Calu3 (cell line): ENCODE measurements at regions not wholly inside any gene's neighbourhood (a gene's known extent, or its start where the extent isn't known, plus 50 kb on each side); places are given as distances from the start of the nearest gene placed in this dataset.

Source experiments
- BruUV-seq: library from RNA; stranded (reverse); fragments of 400-500 nt; replicated peaks from 2 replicates; lab custom pipeline; 2021; lab: Mats Ljungman, UMichigan
- CTCF ChIA-PET: fragments of 300-600 bp; sonication (Branson Sonifier 250); formaldehyde crosslinking; loops from one replicate; lab custom pipeline; 2022; ENCODE audit warnings: antibody characterized with exemption; lab: Charles Lee
- DNase-seq: peaks from one replicate; pipeline ENCODE4 v3.0.0; 2022
- H3K27ac Mint-ChIP-seq: one replicate; pipeline ENCODE4 v1.8.0; 2022; ENCODE audit warnings: mixed read lengths; ENCODE audit not compliant: unreplicated experiment
- H3K27me3 Mint-ChIP-seq: one replicate; pipeline ENCODE4 v1.8.0; 2022; ENCODE audit warnings: mixed read lengths; ENCODE audit not compliant: unreplicated experiment
- H3K36me3 Mint-ChIP-seq: one replicate; pipeline ENCODE4 v1.8.0; 2022; ENCODE audit warnings: mild to moderate bottlenecking, moderate library complexity, mixed read lengths; ENCODE audit not compliant: insufficient read depth, unreplicated experiment
- H3K4me1 Mint-ChIP-seq: one replicate; pipeline ENCODE4 v1.8.0; 2022; ENCODE audit warnings: mild to moderate bottlenecking, low read depth, mixed read lengths; ENCODE audit not compliant: unreplicated experiment
- H3K4me3 Mint-ChIP-seq: one replicate; pipeline ENCODE4 v1.8.0; 2022; ENCODE audit warnings: mild to moderate bottlenecking, low read depth, moderate library complexity, mixed read lengths; ENCODE audit not compliant: unreplicated experiment
- H3K9me3 Mint-ChIP-seq: one replicate; pipeline ENCODE4 v1.8.0; 2022; ENCODE audit warnings: low read depth, mixed read lengths; ENCODE audit not compliant: unreplicated experiment
- CTCF ChIP-seq: fragments of 200-600 bp; IDR thresholded peaks from one replicate; pipeline ENCODE4 v1.8.0; 2022; ENCODE audit warnings: antibody characterized with exemption; ENCODE audit not compliant: unreplicated experiment
- intact Hi-C: fragments of 100-400 bp; cut with micrococcal nuclease; formaldehyde crosslinking; loops from one replicate; pipeline ENCODE4 v1.10.0; 2022; ENCODE audit not compliant: unreplicated experiment

DNA sequence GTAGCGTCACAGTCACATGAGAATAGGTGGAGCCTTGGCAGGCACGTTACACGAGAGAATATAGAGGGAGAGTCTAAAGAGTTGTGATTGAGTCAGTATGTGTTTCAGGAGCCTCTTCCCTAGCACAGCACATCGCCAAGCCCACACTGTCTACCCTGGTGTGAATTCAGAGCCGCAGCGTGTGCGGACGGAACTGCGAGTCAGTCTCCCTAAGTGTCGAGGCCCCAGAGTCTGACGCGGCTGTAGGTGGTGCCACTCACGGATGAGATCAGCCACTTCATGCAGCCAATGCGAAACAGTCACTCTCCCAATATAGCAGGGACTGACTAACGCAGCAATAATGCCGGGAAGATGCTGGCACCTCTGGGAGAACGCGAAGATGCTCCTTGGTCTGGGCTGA lies 587.3 kb upstream of the ID2 start:
- Mint-ChIP-seq H3K27ac (no peak overlapping the region), H3K27me3 (no peaks in the 10 kb centered on the region), H3K4me3 (no peak overlapping the region), H3K4me1 (peaks cover 9% of the 10 kb centered on the region), H3K36me3 (no peaks in the 10 kb centered on the region), H3K9me3 (no peaks in the 10 kb centered on the region)
- CTCF ChIA-PET = no interaction called here
- intact Hi-C loops = no loop called here
- no peak for TF ChIP-seq CTCF
- no TSS peak for BruUV-seq
- DNase-seq = no peak

- Mint-ChIP-seq H3K4me1 (peaks cover 9% of the 10 kb centered on the region), H3K9me3 (no peaks in the 10 kb centered on the region), H3K27ac (peak overlapping the region; percentile 22), H3K36me3 (no peaks in the 10 kb centered on the region), H3K27me3 (no peaks in the 10 kb centered on the region), H3K4me3 (no peak overlapping the region)
- TF ChIP-seq CTCF = no peak
- no peak for DNase-seq
- CTCF ChIA-PET = no interaction called here
- intact Hi-C loops = no loop called here
- BruUV-seq = no TSS peak
These were observed 585.9 kb upstream of the ID2 start for GRCh38 chr2:8095978-8096377.

- intact Hi-C loops = no loop called here
- no peaks in the 10 kb centered on the region for H3K36me3 Mint-ChIP-seq
- no peak for DNase-seq
- H3K4me1 Mint-ChIP-seq = peaks cover 9% of the 10 kb centered on the region
- no peak overlapping the region for H3K4me3 Mint-ChIP-seq
- peak overlapping the region; percentile 22 for H3K27ac Mint-ChIP-seq
- no peak for TF ChIP-seq CTCF
- no peaks in the 10 kb centered on the region for H3K9me3 Mint-ChIP-seq
- BruUV-seq = no TSS peak
- no peaks in the 10 kb centered on the region for H3K27me3 Mint-ChIP-seq
- CTCF ChIA-PET = no interaction called here
These were observed 585.4 kb upstream of the ID2 start for GRCh38 chr2:8096484-8096883.

- no TSS peak for BruUV-seq
- Mint-ChIP-seq H3K27me3 (no peaks in the 10 kb centered on the region), H3K36me3 (no peaks in the 10 kb centered on the region), H3K4me1 (peaks cover 27% of the 10 kb centered on the region), H3K9me3 (no peaks in the 10 kb centered on the region), H3K4me3 (no peak overlapping the region), H3K27ac (no peak overlapping the region)
- intact Hi-C loops = no loop called here
- TF ChIP-seq CTCF = no peak
- DNase-seq = no peak
- CTCF ChIA-PET = no interaction called here
These were observed 583.2 kb upstream of the ID2 start for GRCh38 chr2:8098476-8099266.
